NCI-H345 treated with DMSO at 0.1 percent for 48 hours (cell line): ENCODE measurements at regions not wholly inside any gene's neighbourhood (a gene's known extent, or its start where the extent isn't known, plus 50 kb on each side); places are given as distances from the start of the nearest gene placed in this dataset.

Experiments
- DNase-seq: peaks from one replicate; lab custom pipeline; 2025; ENCODE audit not compliant: unreplicated experiment; lab: John Stamatoyannopoulos, UW

DNA sequence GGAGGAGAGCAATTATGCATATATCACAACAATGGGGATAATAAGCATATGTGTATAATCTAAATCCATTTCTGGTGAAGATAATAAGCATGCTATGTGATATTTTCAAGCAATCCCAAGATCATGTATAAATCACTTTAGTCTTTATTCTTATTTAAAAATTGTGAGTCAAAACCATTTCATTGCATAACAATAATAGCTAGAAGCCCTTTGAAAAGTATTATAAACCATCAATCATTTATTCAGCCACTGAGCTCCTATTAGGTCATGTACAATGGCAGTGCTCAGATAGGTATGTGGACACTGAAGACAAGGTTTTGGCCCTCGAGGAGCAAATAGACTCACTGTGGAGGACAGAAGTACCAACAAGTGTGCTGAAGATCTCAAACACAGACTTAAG is 113.1 kb downstream of the CDCA7 start:
- DNase-seq = no peak

- DNase-seq = no peak
These were observed 113.7 kb downstream of the CDCA7 start for GRCh38 chr2:173468266-173468793.

- no peak for DNase-seq
These were observed 117.4 kb downstream of the CDCA7 start for GRCh38 chr2:173472112-173472511.

DNA sequence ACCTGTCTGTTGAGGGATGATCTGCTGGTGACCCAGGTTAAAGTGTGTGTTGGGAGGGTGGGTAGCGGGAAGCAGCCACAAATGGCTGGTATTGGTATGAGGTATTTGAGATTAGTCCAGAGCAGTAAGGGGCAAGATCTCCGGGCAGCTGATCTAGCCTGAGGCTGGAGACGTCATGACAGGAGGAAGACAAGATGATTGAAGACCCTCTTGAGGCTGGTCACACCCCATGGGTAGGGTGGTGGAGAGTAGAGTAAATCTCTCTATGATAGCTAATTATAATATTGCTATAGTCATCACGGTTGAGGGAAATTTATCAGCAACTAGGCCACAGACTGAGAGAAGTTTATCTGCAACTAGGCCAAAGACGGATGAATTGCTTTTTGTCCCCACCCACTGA is 128.5 kb downstream of the CDCA7 start:
- DNase-seq = no peak

DNA sequence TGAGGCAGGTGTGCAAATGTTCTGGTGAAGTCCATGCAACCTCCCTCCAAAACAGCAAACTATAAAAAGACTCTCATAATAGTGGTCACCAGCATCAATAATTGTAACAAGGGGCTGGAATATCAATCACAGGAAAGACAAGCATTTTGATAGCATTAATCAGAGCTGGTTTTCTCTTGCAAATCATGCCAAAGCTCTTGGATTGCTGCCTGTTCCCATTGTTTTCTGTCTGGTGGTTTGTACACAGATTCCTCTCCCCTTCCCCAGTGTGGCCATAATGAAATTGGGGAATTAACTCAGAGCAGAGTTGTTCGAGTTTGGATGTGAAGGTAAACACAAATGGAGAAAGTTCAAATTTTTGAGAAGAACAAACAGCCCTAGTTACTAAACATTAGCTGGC is 134.2 kb downstream of the CDCA7 start:
- no peak for DNase-seq

DNA sequence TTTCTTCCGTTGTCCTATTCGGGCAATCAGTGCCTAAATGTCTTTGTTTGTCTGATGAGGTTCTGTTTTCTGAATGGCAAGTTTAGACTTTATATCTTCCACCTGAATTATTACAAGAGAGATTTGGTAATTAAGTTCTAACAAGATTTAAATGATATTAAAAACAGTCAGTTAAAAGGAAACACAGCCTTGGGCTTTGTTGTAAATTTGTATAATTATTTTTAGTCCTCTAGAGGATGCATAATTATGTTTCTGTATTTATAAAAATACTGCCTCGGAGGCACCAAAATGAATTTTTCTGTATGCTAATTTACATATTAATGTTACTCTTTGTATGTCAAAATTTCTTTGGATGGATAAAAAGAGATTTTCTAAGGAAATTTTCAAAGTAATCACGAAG is 136.7 kb downstream of the CDCA7 start:
- DNase-seq = no peak

DNA sequence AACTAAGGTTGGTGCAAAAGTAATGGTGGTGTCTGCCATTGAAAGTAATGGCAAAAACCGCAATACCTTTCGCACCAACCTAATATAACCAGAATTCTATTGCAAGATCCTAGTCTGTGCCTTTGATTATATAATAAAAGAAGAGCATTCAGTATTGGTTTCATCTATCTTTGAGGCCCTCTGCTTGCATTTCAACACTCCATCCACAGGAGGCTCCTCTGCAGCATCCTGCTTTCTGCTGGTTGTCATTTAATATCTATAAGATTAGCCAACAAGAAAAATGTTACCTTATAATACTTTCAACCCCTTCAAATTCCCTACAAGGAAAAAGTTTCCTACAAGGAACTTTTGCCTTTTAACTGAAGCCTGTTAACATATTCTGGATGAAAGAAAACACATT is 139.2 kb downstream of the CDCA7 start:
- no peak for DNase-seq

GRCh38 chr2:173496746-173497145 is 142.1 kb downstream of the CDCA7 start:
- no peak for DNase-seq

DNA sequence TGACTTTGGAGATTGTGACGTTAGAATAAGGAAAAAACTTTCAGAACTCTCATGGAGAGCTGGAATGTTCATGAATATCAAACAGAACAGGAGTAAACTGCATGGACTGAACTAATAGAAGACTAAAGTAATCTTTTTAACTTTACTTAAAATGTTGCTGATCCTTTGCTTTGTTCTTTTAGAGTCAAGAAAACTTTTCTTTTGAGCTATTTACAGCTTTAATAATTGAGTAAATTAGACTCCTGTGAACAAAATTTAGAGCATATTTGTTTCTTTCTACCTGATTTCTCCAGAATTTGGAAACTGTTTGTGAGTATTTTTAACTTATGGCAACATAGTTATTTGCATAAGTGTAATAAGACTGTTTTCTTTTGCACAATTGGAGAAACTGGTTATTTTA is 146.3 kb downstream of the CDCA7 start:
- no peak for DNase-seq

GRCh38 chr2:173502296-173502695 is 147.6 kb downstream of the CDCA7 start:
- DNase-seq = no peak

- no peak for DNase-seq
These were observed 156.7 kb downstream of the CDCA7 start for GRCh38 chr2:173511357-173511756.

GRCh38 chr2:173511942-173512341 is 157.3 kb downstream of the CDCA7 start:
- no peak for DNase-seq

DNA sequence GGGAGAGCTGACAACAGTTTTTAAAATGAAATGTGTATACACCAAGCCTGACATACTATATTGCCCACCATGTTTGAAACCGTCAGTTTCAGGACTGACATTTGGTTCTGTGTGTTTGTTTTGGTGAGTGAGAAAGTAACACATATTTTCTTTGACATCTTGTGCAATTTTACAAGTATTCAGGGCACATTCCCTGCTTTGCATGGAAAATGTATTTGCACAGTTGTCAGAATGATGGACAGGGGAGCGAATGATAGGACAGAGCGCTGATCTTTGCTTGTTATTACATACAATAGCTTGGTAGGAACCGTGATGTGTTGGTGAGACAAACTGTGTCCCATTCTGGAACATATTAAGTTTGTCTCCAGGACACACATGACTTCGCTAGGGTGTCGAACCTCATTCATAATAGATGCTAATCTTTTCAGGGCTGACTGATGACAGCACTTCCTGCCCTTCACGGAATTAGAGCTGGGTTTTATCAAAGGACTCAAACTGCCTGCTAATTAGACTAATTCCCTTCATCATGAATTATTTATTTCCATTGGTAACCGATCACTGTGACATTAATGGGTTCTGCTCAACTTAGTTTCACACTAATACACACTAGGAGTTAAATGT is 158.5 kb downstream of the CDCA7 start:
- DNase-seq = no peak

GRCh38 chr2:173520918-173521317 is 166.2 kb downstream of the CDCA7 start:
- no peak for DNase-seq

DNA sequence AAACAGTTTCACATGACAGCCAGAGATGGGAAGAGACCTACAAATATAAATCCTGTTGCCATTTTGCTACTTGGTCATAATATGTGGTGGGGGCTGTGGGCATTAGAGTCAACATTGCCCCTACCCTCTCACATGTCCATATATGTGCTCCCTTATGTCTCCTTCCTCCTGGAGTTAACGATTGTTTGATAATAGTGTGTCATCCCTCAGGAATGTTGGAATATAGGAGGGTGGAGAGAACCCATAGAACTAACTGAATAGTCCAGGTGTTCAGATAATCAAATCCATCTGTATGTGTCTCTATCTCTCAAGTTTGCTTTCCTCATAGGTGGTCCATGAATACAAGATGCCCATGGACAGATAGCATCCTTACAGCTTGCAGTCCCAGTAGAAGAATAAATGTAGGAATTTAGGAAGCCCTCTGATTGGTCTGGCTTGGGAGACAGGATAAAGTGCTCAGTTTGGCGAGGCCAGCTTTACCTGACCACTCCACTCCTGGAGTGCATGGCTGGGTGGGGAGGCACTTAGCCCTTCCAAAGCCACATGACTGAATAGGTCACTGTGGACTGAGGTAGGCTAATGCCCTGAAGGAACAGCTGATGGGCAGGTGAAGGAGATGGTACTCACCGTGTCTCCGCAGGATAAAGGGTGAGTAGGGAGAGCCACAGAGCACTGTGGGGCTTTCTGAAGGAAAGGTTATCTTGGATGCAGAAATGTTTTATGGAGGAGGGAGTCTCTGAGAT is 166.9 kb downstream of the CDCA7 start:
- DNase-seq = no peak

DNA sequence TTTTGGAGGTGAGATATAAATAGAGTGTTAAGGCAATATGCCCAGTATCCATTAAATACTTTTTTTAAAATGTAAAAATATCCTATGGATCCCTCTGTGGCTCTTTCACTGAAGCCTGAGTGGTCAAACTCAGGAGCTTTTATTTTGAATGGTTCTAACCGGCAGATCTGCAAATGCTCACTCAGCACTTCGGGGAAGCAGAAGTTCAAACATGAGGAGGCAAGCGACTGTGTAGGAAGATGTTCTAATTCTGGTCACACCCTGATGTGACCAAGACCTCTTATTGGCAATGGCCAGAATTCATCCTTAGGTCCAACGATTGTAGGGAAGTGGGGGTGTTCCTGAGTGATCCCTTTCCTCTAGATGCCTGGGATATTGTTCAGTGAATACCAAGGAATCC is 168.8 kb downstream of the CDCA7 start:
- DNase-seq = no peak

DNA sequence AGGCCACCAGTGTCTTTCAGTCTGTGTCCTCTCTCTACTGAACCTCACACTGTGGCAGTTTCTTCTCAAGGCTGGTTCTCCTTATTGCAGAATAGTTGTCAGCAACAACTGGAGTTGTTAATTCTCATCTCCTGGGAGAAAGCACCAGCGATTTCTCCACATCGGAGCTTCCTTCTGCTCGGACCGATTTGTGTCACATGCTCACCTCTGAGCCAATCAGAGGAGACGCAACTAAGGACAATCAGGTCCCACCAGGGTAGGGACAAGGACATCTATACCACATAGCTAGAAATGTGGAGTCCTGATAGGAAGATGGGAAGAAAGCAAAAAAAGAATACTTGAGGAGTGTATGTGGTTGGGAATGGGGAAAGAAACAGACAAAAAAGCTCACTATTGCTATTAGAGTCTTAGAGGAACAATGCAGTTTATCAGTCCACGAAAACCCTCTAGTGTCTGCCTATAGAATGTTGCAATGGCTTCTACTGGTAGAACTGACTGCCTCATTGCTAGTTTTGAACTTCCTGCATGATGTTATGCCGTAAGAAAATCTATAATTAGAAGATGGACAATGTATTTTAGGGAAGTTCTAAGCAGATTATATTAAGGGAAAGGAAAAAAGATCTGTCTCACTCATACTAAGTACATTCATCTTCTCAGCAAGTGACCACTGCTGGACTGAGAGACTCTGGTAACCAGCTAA is 169.7 kb downstream of the CDCA7 start:
- DNase-seq = no peak

DNA sequence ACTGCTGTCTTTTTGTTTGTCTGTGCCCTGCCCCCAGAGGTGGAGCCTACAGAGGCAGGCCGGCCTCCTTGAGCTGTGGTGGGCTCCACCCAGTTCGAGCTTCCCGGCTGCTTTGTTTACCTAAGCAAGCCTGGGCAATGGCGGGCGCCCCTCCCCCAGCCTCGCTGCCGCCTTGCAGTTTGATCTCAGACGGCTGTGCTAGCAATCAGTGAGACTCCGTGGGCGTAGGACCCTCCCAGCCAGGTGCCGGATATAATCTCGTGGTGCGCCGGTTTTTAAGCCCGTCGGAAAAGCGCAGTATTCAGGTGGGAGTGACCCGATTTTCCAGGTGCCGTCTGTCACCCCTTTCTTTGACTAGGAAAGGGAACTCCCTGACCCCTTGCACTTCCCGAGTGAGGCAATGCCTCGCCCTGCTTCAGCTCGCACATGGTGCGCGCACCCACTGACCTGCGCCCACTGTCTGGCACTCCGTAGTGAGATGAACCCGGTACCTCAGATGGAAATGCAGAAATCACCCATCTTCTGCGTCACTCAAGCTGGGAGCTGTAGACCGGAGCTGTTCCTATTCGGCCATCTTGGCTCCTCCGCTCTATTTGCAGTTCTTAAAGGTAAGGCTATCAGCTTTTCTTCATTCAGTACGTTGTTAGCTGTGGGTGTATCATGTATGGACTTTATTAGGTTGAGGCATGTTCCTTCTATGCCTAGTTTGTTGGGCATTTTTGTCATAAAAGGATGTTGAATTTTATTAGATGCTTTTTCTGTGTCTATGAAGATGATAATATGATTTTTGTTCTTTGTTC is 178.3 kb downstream of the CDCA7 start:
- peak; percentile 9 for DNase-seq

GRCh38 chr2:173537694-173538093 is 183.0 kb downstream of the CDCA7 start:
- no peak for DNase-seq

DNA sequence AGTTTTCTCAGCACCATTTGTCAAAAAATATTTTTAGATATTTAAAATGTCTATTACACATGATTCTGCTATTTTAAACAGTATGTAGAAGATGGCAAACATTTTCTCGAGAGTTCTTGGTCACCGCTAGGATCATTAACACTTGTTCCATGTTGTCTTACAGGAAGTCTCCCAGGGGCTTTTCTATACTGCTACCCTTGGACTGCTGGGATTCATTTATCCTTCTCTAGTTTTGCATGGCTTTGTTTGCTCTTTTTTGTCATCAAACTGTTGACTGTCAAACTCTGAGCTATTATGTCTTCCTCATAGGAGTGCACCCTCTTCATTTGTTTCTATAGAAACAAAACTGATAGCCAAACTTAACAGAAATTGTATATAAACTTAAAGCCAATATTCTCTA is 184.9 kb downstream of the CDCA7 start:
- peak; percentile 5 for DNase-seq

GRCh38 chr2:173544641-173545363 is 190.1 kb downstream of the CDCA7 start:
- DNase-seq = no peak
